Myocyte (in vitro differentiated cells): ENCODE measurements at regions not wholly inside any gene's neighbourhood (a gene's known extent, or its start where the extent isn't known, plus 50 kb on each side); places are given as distances from the start of the nearest gene placed in this dataset.
"Not testable (repeated sequence)": the region's sequence is repeated elsewhere in the genome, so short reads cannot be mapped to it uniquely, and the experiment has no call there.

Experiments used
- DNase-seq: peaks from one replicate; pipeline ENCODE4 v3.0.0-alpha.2; 2012; ENCODE audit warnings: low read depth

DNA sequence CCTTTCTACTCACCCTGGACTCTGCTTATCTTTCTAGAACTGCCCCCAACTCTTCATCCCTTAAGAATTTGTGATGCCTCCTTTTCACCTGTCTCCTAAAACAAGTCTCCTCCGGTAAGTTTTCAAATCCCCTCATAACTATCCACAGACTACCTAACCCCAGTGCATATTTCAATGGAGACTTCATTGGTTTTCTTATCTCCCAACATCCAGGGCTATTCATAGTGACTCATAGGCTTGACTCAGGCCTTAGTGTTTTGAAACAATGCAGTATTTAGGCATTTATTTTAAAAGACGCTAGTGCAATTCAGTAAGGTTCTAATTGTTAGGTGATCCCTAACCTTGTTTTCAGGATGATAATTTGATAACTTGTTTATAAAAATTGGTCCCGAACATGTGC is 399.2 kb downstream of the CPS1 start:
- no peak for DNase-seq

DNA sequence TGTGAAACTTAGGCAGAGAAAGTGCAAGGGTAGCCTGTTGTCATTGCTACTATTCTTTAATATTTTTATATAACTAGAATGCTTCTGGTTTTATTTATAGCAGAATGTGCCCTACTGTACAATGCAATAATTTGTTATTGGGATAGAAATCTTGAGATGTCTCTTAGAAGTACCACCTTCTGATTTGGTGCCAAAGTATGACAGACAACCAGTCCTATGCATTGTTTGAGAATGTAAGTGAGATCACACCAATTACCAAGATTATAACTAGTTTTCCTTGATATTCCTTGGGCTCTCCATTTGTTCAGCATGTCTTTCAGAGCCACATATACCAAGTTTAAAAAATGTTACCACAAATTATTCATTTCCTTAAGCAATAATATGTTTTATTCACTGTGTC is 399.7 kb downstream of the CPS1 start:
- no peak for DNase-seq

GRCh38 chr2:210961249-210961648 is 404.9 kb downstream of the CPS1 start:
- no peak for DNase-seq

DNA sequence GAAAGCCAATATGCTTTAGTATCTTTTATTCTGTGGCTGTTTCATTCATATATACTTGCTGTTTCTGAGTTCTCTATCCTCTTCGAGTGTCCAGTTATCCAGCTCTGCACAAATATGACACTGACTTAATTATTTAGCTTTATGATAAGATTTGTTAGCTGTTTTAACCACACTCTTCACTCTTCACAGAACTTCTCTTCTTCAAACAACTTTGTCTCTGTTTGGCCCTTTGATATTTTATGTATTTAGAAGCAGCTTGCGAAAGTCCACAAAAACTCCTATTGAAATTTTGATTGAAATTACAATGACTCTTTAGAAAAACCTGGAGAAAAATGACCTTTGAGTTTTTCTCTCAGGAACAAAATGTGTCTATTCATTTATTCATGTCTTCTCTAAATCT is 407.0 kb downstream of the CPS1 start:
- DNase-seq, result no peak

DNA sequence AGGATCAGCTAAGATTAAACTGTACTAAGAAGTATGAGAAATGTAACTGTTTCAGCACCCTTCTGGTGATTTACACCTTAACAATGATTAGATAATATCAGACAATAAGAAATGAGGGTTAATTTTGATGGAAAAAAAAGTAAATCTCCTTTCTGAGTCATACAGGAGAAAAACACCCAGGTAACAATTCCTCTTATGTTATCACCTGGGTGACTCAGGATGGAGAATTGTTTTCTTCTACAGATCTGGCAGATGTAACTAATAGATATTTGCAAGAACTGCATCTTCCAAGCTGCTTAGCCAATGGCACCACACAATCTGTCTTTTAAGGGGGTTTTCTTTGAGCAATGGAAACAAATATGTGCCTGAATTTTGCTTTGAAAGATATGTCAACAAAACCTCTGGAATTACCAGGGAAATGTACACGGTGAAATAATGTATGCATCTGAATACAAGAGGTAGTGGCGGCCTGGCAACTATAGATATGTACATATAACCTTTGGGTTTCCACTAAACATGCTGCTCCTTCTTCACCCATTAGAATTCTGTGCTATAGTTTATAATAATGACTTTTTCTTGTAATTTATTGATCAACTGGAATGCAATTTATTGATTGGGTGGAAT is 407.9 kb downstream of the CPS1 start:
- no peak for DNase-seq

DNA sequence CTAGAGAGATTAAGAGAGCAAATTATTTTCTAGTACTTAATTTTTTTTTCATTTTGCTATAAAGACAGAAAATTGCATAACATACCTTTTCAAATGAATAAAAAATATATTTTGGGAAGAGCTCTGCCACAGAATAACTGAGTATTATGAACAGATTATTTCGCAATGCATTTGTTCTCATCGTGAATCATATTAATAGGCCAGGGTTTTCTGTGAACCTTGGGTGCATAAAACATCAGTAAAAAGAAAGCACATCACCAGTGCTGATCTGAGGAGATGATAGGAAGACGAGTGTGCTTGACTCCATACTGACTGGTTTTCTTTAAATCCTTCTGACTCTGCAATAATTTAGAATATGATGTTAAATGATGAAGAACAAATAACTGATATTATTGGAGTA is 409.1 kb downstream of the CPS1 start:
- DNase-seq, result no peak

GRCh38 chr2:210966330-210966729 is 409.9 kb downstream of the CPS1 start:
- DNase-seq, result no peak

DNA sequence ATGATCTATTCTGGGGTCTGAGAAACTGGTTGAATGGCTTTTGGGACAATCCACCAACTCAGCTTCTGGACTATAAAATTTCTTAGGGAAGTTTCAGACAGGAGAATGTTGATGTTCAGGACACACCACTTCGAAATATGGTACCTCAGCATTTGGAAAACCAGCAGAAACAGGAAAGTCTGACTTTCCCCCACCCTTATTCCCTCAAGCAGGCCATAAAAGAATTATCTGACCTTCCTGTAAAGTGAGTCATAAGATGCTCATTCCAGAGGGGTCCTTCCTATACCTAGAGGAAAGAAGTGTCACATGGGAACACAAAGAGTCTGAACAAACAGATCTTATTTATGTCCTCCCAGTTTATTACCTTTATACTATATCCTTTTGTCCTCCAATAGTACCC is 415.0 kb downstream of the CPS1 start:
- no peak for DNase-seq

DNA sequence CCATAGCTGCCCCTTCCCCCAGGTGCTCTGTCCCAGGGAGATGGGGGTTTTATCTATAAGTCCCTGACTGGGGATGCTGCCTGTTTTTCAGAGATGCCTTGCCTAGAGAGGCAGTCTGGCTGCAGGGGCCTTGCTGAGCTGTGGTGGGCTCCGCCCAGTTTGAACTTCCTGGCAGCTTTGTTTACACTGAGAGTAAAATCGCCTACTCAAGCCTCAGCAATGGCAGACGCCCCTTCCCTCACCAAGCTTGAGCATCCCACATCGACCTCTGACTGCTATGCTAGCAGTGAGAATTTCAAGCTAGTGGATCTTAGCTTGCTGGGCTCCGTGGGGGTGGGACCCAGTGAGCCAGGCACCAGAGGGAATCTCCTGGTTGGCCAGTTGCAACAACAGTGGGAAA is 430.4 kb downstream of the CPS1 start:
- DNase-seq, result not testable (repeated sequence)

DNA sequence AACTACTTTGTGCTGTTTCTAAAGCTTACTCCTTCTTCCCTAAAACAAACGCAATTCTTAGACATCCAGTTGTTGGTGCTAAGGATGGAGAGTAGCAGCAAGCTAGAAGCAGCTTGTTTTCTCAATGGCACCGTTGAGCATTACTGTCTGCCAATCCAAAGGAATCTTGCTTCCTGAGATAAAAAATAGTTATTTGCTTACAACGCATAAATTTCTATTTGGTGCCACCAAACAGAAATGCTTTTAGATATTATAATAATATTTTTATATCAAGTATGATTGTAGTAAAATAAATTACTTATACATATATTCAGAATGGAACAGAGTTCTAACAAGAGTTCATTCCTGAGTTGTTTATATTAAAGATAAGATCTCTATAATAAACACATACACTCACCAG is 434.7 kb downstream of the CPS1 start:
- DNase-seq, result no peak

DNA sequence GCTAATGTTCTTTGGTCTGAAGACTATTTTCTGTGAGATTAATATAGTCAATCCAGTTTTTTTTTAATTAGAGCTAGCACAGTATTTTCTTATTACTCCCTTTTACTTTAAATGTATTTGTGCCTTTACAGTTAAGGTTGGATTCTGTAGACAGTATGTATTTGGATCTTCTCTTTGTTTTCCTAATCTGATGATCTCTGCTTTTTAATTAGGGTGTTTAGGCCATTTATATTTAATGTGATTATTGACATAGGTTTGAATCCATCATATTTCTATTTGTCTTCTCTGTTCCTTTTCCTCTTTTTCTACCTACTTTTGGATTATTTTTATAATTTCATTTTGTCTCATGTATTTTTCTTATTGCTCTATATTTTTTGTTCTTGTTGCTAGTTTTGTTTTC is 437.7 kb downstream of the CPS1 start:
- no peak for DNase-seq

DNA sequence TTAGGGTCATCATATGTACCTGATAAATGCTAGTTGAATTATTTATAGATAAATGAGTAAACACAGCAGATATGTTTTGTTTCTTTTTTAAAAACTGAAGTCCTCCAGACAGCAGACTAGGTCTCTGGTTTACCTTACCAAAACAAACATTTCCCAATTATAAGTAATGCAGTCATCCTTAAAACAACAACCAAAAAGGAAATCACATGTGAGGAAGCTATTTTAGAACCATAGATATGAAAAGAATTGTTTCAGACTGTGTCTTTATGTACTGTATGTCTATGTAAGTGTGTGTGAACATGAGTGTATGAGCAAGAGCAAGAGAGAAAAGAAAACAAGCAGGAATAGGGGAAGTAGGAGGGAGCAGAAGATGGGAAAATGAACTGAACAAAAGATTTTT is 441.0 kb downstream of the CPS1 start:
- DNase-seq, result no peak

- DNase-seq, result no peak
Measured at GRCh38 chr2:210998334-210998733, 441.9 kb downstream of the CPS1 start.

DNA sequence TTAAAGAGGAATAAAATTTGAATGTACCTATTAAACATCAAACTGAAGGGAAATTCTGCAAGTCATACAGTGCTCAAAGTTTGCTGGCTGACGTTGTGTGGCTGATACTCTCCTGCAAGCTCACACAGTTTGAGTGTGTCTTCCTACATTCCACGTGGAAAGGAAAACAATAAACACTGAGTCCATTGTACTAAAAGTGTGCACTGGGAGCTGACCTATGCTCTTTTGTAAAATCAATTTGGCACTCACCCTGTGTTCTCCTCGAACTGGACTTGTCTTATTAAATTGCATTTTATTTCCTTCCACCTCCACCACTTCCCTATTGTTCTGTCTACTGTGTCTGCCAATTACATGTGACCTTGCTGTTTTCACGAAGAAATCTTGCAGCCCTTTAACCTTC is 458.0 kb downstream of the CPS1 start:
- DNase-seq, result no peak

- DNase-seq, result no peak
Measured at GRCh38 chr2:211014906-211015305, 458.5 kb downstream of the CPS1 start.

- not testable (repeated sequence) for DNase-seq
Measured at GRCh38 chr2:211025089-211025488, 468.7 kb downstream of the CPS1 start.

GRCh38 chr2:211026109-211026508 is 469.7 kb downstream of the CPS1 start:
- DNase-seq, result no peak

DNA sequence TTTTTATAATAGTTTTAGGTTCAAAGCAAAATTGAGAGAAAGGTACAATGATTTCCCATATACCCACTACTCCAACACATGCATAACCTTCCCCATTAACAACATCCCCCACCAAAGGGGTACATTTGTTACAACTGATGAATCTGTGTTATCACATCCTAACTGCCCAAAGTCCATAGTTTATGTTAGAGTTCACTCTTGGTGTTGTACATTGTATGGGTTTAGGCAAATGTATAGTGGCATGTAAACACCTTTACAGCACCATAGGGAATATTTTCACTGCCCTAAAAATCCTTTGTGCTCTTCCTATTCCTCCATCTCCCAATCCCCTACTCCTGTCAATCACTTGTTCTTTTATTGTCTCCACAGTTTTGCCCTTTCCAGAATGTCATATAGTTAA is 471.6 kb downstream of the CPS1 start:
- DNase-seq, result no peak

DNA sequence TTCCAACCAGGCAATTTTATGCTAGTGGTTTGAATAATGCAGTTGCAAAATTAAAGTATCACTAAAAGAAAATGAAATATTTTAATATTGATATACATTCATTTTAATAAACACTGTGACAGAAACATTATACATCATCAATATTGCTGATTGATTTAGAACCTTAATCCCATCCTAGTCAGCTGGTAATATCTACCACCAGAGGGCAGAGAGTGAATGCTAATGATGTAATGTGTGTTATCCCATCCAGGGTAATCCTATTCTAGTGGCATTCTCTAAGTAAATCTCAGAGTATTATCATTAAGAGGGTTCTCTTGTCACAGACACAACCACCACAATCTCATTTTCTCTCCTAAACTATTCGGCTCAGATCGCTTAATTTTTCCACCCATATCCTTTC is 477.4 kb downstream of the CPS1 start:
- no peak for DNase-seq

DNA sequence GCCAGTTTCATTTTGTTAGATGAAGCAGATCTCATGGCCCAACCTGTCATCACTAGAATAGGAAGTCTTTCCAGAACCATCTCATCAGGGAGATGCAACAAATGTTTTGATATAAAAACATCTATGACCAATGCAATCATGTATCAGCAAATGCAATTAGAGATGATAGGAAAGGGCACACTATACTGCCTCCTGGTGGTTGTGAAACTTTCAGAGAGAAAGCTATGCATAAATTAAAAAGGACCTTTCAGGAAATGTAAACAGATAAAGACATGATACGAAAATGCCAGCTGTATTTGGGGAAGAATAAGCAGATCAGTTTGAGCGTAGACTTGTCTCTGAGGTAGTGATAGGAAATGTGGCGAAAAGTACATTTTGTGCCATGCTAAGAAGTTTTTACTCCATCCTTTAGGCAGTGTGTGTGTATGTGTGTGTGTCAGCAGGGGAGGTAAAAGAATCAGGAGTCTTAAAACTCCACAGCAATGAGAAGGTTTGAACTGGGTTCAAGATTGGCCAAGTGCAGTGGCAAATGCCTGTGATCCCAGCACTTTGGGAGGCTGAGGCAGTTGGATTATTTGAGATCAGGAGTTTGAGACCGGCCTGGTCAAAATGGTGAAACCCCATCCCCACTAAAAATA is 479.3 kb downstream of the CPS1 start:
- DNase-seq, result peak; percentile 53

DNA sequence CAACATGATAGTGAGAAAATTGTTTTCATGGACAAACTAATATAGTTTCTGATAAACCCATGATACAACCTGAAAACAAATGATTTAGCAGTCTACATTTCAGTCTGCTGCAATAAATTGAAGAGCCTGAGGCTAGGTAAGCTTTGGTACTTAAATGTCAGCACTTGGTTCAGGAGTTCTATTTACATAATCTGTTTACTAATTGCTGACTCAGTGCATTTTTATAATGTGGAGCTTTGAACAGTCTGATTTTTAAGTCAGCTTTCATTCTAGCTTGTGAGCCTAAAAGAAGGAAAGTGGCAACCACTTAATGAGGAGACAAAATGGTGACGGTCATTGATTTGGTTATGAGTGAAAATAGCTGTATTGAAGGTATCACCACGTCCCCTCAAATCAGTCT is 488.6 kb downstream of the CPS1 start:
- DNase-seq, result no peak

DNA sequence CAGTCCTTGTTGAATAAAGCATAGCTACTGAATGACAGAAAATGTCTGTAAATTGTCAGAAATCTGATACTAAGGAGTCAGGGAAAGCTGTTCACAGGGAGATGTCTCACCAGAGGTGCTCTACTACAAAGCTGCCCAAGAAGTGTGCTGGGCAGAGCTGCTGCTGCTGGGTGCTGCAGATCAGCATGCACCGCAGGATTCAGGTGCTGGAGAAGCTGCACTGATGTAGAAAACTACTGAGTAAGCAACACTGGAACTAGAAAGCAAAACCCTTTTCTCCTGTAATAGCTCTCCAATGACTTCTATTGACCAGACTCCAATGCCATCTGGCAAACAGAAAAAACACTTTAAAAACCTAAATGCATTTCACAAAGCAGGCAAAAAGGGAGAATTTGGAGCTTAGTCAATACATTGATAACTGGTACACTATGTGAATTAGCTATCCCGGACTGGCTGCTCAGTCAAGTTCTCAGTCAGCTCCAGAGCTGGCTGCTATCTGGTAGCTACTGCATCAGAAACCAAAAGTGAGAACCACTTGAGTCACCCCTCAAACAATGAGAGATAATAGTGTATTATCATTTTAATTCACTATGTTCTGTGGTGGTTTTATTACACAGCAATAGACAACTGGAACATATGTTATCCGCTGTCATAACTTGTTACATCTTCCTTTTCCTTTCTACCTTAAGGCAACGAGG is 493.1 kb downstream of the CPS1 start:
- DNase-seq, result no peak

- peak; percentile 9 for DNase-seq
Measured at GRCh38 chr2:211055438-211055837, 499.0 kb downstream of the CPS1 start.
